ENCODE measurements at regions not wholly inside any gene's neighbourhood (a gene's known extent, or its start where the extent isn't known, plus 50 kb on each side); places are given as distances from the start of the nearest gene placed in this dataset.
"Not testable (repeated sequence)": the region's sequence is repeated elsewhere in the genome, so short reads cannot be mapped to it uniquely, and the experiment has no call there.

DNA sequence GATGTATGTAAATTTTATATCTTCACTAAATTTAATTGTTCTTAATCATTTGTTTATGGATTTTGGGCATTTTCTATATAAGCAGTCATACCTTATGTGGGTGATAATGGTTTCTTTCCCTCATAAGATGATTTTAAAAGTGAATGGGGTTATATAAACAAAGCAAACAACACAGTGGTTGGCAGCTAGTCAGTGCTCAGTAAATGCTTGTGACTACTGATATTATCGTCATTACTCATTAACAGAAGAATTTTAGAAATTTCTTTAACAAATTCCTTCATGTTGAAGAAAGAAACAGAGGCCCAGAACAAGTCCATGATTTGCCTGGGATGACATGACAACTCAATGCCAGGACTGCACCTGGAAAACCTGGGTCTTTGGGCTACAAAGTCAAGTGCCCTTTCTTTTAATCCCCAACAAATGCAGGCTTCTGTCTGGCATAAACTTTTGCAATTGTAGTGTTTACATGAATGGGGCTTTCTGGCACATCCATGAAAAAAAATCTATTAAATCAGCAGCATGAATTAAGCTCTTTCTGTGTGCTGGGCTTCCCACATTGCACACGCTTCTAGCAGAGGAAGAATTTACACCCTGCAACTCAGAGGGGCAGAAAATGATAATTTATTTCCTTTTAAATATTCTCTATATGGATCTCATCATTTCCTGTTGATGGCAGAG is 297.3 kb upstream of the PLGLB1 start:
- TF ChIP-seq POLR2A, CTCF (IDR thresholded peaks at IDR 0.05): not testable (repeated sequence)
